IPS-20b (cell line): ENCODE measurements at regions not wholly inside any gene's neighbourhood (a gene's known extent, or its start where the extent isn't known, plus 50 kb on each side); places are given as distances from the start of the nearest gene placed in this dataset.

ENCODE experiments used
- H3K27ac ChIP-seq: one replicate; pipeline ENCODE4 v1.5.1; 2013; ENCODE audit warnings: low read length
- H3K27me3 ChIP-seq: 2 replicates; pipeline ENCODE4 v1.6.1; 2013; ENCODE audit warnings: mild to moderate bottlenecking, low read length, inconsistent platforms; ENCODE audit not compliant: insufficient read depth
- H3K36me3 ChIP-seq: 2 replicates; pipeline ENCODE4 v1.6.1; 2013; ENCODE audit warnings: low read depth, mild to moderate bottlenecking, inconsistent platforms, low read length, moderate library complexity; ENCODE audit not compliant: insufficient read depth
- H3K4me1 ChIP-seq: 2 replicates; pipeline ENCODE4 v1.6.1; 2013; ENCODE audit warnings: mild to moderate bottlenecking, control low read depth, inconsistent platforms, low read length, moderate library complexity; ENCODE audit not compliant: insufficient read depth
- H3K4me3 ChIP-seq: 2 replicates; pipeline ENCODE4 v1.5.1; 2013; ENCODE audit warnings: mild to moderate bottlenecking, low read length, inconsistent platforms
- H3K9ac ChIP-seq: 2 replicates; pipeline ENCODE4 v1.6.1; 2013; ENCODE audit warnings: low read depth, mild to moderate bottlenecking, inconsistent platforms, low read length, moderate library complexity
- H3K9me3 ChIP-seq: 2 replicates; pipeline ENCODE4 v1.6.1; 2013; ENCODE audit warnings: mild to moderate bottlenecking, low read depth, low read length, inconsistent platforms; ENCODE audit not compliant: insufficient read depth

DNA sequence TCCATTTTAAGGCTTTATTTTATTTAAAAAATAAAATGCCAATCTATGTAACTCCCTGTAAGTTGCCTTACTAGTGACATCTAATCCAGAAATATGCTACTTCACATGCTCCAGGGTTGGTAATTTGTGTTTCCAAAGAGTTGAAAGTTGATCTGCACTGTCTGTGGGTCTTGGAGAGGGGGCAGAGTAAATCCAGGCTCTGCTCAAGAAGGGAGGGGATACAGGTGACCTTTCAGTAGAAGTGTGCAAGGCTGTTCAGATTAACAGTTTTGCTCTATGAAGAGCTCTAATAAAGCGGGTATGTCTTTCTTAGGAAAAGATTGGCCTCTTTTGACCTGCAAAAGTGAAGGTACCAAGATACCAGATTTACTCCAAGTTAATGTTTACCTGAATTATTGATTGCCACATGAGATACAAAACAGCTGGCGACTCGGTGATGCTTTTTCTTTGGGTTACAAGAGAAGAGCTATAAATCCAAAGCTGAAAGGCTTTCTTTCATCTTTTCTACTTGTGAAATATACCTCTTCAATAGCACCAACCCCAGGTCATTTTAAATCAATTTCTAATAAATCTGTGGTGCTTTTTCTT, 75.6 kb upstream of the FLRT2 start:
- no peak overlapping the region for H3K4me3 ChIP-seq
- no peaks in the 10 kb centered on the region for H3K27me3 ChIP-seq
- no peaks in the 10 kb centered on the region for H3K4me1 ChIP-seq
- H3K36me3 ChIP-seq, result no peaks in the 10 kb centered on the region
- no peak overlapping the region for H3K9ac ChIP-seq
- no peak overlapping the region for H3K27ac ChIP-seq
- no peaks in the 10 kb centered on the region for H3K9me3 ChIP-seq

DNA sequence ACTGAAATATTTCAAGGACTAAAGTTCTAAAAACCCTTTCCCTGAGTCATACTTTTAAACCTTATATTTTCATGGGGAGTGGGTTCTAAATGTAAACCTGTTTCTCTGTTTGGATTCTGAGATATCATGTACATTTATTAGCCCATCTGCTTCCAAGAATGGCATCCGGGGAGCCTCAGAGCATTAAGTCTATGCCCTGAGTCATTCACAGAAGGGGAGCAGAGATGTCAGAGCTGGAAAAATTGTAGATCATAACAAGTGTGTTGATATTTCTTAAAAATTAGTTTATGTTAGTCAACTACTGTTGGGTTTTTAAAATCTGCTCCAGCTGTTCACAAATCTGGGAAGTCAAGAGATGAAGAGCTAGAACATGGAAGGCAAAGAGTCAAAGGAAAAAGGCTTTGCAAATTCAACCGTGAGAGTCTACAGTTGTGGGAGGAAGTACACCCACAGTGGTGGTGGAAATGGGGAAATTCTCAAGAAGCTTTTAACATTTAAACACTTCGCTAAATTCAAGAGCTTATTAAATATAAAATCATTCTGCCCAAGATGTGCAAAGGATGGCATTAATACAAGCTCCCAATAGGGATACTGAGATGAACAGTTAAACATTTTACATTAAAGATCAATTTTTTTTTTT, 70.5 kb upstream of the FLRT2 start:
- no peak overlapping the region for H3K4me3 ChIP-seq
- H3K36me3 ChIP-seq, result no peaks in the 10 kb centered on the region
- no peak overlapping the region for H3K9ac ChIP-seq
- H3K27ac ChIP-seq, result no peak overlapping the region
- no peaks in the 10 kb centered on the region for H3K27me3 ChIP-seq
- no peaks in the 10 kb centered on the region for H3K9me3 ChIP-seq
- 0 out of 2 replicates have a peak, but pooled peaks cover 3% of the 10 kb centered on the region for H3K4me1 ChIP-seq

DNA sequence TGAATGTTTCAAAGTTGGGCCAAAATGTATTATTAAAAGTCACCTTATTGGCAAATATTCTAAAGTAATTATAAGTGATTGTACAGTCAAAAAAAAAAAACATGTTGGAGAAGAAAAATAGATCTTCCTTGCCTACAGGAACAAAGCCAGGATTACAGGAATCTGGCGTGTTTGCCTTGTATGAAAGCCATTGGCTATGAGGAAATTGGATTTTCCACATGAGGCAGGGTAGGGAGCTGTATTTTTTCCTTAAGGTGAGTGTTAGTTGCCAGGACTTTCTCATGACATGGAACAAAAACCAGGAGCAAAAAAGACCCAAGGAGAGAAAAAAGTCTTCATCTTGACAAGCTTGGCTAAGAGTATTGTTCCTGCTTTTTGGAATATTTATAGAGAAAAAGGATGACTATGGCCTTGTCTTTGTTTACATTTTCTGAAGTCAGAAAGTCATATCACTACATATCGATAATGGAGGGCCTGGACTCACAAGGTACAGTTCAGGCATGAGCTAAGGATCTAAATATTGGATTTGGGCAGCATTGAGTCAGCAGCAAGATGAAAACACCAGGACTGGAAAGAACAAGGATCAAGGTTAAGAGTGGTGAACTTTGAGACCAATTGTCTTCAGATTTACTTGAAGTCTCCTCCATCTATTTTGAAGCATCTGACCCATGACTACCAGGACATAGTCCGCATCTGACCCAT, 68.4 kb upstream of the FLRT2 start:
- Histone ChIP-seq H3K9me3 (no peaks in the 10 kb centered on the region), H3K4me3 (no peak overlapping the region), H3K27me3 (no peaks in the 10 kb centered on the region), H3K4me1 (0 out of 2 replicates have a peak, but pooled peaks cover 3% of the 10 kb centered on the region), H3K27ac (no peak overlapping the region), H3K36me3 (no peaks in the 10 kb centered on the region), H3K9ac (no peak overlapping the region)

DNA sequence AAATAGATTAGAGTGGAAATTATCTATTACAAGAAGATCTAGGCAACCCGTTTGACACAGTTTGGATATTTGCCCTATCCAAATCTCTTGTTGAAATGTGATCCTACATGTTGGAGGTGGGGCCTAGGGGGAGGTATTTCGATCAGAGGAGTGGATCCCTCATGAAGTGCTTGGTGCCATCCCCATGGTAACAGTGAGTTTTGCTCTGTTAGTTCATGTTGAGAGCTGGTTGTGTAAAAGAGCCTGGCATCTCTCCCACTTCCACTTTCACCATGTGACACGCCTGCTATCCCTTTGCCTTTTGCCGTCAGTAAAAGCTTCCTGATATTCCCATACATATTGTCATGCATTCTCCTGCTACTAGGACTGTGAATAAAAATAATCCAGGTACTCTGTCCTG, 66.4 kb upstream of the FLRT2 start:
- H3K4me3 ChIP-seq, result no peak overlapping the region
- no peaks in the 10 kb centered on the region for H3K9me3 ChIP-seq
- H3K27ac ChIP-seq, result no peak overlapping the region
- H3K4me1 ChIP-seq, result 0 out of 2 replicates have a peak, but pooled peaks cover 3% of the 10 kb centered on the region
- H3K36me3 ChIP-seq, result no peaks in the 10 kb centered on the region
- H3K27me3 ChIP-seq, result no peaks in the 10 kb centered on the region
- H3K9ac ChIP-seq, result no peak overlapping the region

DNA sequence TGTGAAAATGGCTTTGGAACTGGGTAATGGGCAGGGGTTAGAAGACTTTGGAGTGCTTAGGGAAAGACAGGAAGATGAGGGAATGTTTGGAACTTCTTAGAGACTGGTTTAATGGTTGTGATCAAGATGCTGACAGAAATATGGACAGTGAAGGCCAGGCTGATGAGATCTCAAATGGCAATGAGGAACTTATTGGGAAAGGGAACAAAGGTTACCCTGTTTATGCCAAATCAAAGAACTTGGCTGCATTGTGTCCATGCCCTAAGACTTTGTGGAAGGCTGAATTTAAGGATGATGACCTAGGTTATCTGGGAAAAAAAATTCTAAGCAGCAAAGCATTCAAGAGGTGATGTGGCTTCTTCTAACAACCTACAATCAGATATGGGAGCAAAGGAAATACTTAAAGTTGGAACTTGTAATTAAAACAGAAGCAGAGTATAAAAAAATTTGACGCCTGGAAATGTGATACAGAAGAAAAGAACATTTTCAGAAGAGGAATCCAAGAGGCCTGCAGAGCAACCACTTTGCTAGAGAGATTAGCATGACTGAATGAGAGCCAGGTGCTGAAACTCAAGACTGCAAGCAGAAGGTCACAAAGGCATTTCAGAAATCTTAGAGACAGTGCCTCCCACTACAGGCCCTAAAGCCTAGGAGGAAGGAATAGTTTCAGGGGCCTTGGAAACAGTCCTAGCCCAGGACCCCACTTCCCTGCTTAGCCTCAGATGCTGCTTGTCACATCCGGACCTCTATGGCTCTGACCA, 65.6 kb upstream of the FLRT2 start:
- H3K27me3 ChIP-seq, result no peaks in the 10 kb centered on the region
- 0 out of 2 replicates have a peak, but pooled peaks cover 3% of the 10 kb centered on the region for H3K4me1 ChIP-seq
- no peak overlapping the region for H3K4me3 ChIP-seq
- no peak overlapping the region for H3K9ac ChIP-seq
- H3K27ac ChIP-seq, result no peak overlapping the region
- H3K36me3 ChIP-seq, result no peaks in the 10 kb centered on the region
- no peaks in the 10 kb centered on the region for H3K9me3 ChIP-seq

DNA sequence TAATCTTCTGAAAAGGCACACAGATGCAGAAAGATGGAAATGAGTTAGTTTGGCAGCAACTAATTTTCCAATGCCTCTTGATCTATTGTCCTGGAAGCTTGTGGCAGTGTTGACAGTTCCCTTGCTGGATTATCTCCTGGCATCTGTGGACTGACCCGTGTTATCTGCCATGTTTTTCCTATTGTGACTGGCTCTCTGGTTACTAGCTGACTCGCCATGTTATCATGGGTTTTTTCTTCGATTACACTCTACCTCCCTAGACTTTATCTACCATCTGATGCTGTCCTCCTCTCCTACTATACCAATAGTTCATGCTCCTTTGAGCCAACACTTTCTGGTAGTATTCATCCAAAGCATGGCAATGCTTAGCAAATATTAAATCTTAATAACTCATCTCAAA, 63.3 kb upstream of the FLRT2 start:
- H3K36me3 ChIP-seq, result no peaks in the 10 kb centered on the region

DNA sequence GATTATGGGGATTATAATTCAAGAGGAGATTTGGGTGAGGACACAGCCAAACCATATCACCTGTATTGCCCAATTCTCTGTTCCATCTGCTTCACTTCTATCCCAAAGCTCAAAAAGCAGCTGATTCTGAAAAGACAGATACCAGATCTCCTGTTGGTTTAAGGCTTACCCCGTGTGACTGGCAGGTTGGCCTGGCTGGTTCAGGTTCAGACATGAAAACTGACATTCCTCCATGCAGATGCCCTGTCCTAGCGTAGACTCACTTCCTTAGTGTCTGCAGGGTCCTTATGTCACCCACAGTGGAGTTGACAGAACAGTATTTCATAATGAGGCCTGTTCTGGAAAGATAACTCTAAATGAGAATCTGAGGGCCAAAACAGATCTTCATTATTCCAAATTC, 61.1 kb upstream of the FLRT2 start:
- Histone ChIP-seq H3K9me3 (no peaks in the 10 kb centered on the region), H3K36me3 (no peaks in the 10 kb centered on the region), H3K4me3 (no peak overlapping the region), H3K27me3 (no peaks in the 10 kb centered on the region), H3K27ac (no peak overlapping the region), H3K9ac (no peak overlapping the region), H3K4me1 (0 out of 2 replicates have a peak, but pooled peaks cover 3% of the 10 kb centered on the region)

More for the DNA sequence above, 63.3 kb upstream of the FLRT2 start:
- H3K27ac ChIP-seq, result no peak overlapping the region
- H3K9ac ChIP-seq, result no peak overlapping the region
- 0 out of 2 replicates have a peak, but pooled peaks cover 3% of the 10 kb centered on the region for H3K4me1 ChIP-seq
- H3K27me3 ChIP-seq, result no peaks in the 10 kb centered on the region
- no peaks in the 10 kb centered on the region for H3K9me3 ChIP-seq
- H3K4me3 ChIP-seq, result no peak overlapping the region

DNA sequence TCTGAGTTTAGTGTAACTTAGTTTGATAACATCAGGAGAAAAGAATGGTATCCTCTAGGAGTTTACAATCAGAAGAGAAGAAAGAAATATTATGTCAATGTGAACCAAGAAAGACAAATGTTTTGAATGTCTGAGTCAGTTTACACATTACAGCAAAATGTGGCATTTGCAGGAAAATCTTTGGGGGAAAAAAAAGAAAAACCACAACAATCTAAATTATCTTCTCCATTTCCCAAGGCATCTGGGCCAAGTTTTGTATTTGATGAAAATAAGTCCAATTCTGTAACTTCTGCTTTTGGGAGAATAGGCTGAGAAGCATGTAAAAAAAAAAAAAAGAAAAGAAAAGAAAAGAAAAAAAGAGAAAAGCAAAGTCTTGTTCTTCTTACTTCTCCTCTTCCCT, 58.8 kb upstream of the FLRT2 start:
- Histone ChIP-seq H3K4me1 (no peaks in the 10 kb centered on the region), H3K27ac (no peak overlapping the region), H3K9ac (no peak overlapping the region)

DNA sequence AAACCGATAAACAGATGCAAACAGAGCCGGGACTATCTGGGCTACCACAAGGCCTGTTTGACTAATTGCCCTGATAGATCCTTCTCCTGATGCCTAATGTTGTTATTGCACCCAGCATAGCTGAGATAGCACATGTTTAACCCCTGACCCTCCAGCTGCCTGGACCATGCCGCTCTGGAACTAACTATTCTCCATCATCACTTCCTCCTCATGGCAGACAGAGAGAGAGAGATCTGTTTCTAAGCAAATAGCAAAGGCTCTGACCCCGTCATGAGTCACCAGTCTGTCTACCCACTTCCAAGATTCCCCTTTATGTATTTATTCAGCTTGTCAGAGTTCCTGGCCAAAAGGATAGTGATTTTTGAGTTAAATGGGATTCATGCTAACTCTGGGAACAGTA, 58.2 kb upstream of the FLRT2 start:
- no peaks in the 10 kb centered on the region for H3K4me1 ChIP-seq
- no peaks in the 10 kb centered on the region for H3K9me3 ChIP-seq
- no peaks in the 10 kb centered on the region for H3K36me3 ChIP-seq
- no peaks in the 10 kb centered on the region for H3K27me3 ChIP-seq
- no peak overlapping the region for H3K27ac ChIP-seq
- no peak overlapping the region for H3K9ac ChIP-seq
- H3K4me3 ChIP-seq, result no peak overlapping the region

More for the DNA sequence above, 58.8 kb upstream of the FLRT2 start:
- Histone ChIP-seq H3K4me3 (no peak overlapping the region), H3K9me3 (no peaks in the 10 kb centered on the region), H3K27me3 (no peaks in the 10 kb centered on the region), H3K36me3 (no peaks in the 10 kb centered on the region)

DNA sequence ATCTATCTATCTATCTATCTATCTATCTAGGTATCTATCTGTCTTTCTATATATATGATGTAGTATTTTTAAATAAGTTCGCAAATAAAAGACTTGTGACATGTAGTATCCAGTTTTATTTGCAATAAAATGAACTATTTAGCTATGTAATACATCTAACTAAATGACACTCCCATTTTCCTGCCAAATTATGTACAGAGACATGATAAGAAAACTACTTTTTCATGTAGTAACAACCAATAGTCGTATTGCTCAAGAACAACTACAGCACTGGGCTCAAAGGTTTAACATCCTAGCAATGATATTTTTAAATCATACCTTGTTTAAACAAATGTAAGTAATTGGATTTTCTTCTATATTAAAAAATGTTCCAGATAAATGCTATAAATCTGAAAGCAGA, 55.5 kb upstream of the FLRT2 start:
- no peaks in the 10 kb centered on the region for H3K4me1 ChIP-seq
- no peak overlapping the region for H3K27ac ChIP-seq
- H3K9ac ChIP-seq, result no peak overlapping the region
- no peaks in the 10 kb centered on the region for H3K9me3 ChIP-seq
- H3K4me3 ChIP-seq, result no peak overlapping the region
- no peaks in the 10 kb centered on the region for H3K36me3 ChIP-seq
- no peaks in the 10 kb centered on the region for H3K27me3 ChIP-seq

DNA sequence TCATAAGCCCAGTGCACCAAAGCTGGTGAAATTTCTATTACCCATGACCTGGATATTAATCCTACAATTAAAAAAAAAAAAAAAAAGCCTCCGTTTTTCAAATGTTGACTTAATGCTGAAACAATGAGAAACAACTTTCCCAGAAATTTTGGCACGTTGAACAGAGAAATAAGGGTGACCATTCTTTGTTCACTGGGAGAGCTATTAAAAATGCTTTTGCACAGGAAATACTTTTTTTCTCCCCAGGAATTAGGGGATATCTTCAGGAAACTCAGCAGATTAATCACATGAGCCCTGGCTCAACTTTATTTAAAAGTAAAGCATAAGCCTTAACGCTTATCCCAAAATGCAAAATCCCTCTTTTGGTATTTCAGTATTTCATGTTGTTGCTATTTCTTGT, 54.8 kb upstream of the FLRT2 start:
- Histone ChIP-seq H3K4me1 (no peaks in the 10 kb centered on the region), H3K36me3 (no peaks in the 10 kb centered on the region), H3K27me3 (no peaks in the 10 kb centered on the region), H3K9me3 (no peaks in the 10 kb centered on the region), H3K27ac (no peak overlapping the region), H3K4me3 (no peak overlapping the region), H3K9ac (no peak overlapping the region)
